Activated CD4-positive, alpha-beta memory T cell treated with anti-CD3 and anti-CD28 coated beads, Interleukin-2, amount 10 ng/mL, durations not matched to agents 7 days and 5 days (primary cell): ENCODE measurements at regions not wholly inside any gene's neighbourhood (a gene's known extent, or its start where the extent isn't known, plus 50 kb on each side); places are given as distances from the start of the nearest gene placed in this dataset.

Experiments
- CTCF ChIA-PET: fragments of 350-600 bp; sonication (Branson Sonifier 250); formaldehyde crosslinking; loops from one replicate; lab custom pipeline; 2021; ENCODE audit warnings: antibody characterized with exemption, inconsistent platforms; lab: Charles Lee
- POLR2A ChIA-PET: fragments of 350-600 bp; sonication (Branson Sonifier 250); formaldehyde crosslinking; loops from one replicate; lab custom pipeline; 2021; ENCODE audit warnings: antibody characterized with exemption; lab: Charles Lee
- DNase-seq: peaks from one replicate; pipeline ENCODE4 v3.0.0-alpha.2; 2020
- H3K27ac Mint-ChIP-seq: one replicate; pipeline ENCODE4 v1.8.0; 2021; ENCODE audit warnings: mild to moderate bottlenecking, mixed read lengths
- H3K27me3 Mint-ChIP-seq: one replicate; pipeline ENCODE4 v1.8.0; 2021; ENCODE audit warnings: mixed read lengths
- H3K36me3 Mint-ChIP-seq: one replicate; pipeline ENCODE4 v1.8.0; 2021; ENCODE audit warnings: low read depth, mixed read lengths
- H3K4me1 Mint-ChIP-seq: one replicate; pipeline ENCODE4 v1.8.0; 2021; ENCODE audit warnings: mixed read lengths
- H3K4me3 Mint-ChIP-seq: one replicate; pipeline ENCODE4 v1.8.0; 2021; ENCODE audit warnings: mild to moderate bottlenecking, mixed read lengths
- H3K9me3 Mint-ChIP-seq: one replicate; pipeline ENCODE4 v1.8.0; 2021; ENCODE audit warnings: mixed read lengths

DNA sequence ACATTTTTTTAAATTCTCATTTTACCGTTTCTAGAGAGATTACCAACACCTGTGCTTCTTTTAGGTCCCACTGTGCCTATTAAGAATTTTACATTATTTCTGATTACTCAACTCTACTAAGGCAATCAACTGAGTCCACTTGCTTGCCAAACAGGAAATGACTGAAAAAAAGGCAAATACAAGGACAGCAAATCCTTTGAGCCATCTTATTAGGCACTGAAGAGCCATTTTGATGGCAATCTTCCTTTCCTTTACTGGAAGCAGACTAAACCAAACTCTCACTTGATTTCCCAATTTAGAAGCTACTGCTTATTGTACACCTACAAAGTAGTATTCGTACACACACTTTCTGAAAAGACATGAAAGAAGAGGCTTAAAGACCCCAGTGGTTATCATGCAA, 121.4 kb upstream of the COL3A1 start:
- no peak for DNase-seq
- POLR2A ChIA-PET: no interaction called here
- CTCF ChIA-PET: no interaction called here
- no peaks in the 10 kb centered on the region for H3K36me3 Mint-ChIP-seq
- H3K27me3 Mint-ChIP-seq: no peaks in the 10 kb centered on the region
- no peak overlapping the region for H3K27ac Mint-ChIP-seq
- H3K4me3 Mint-ChIP-seq: no peak overlapping the region
- no peaks in the 10 kb centered on the region for H3K4me1 Mint-ChIP-seq
- H3K9me3 Mint-ChIP-seq: no peaks in the 10 kb centered on the region

DNA sequence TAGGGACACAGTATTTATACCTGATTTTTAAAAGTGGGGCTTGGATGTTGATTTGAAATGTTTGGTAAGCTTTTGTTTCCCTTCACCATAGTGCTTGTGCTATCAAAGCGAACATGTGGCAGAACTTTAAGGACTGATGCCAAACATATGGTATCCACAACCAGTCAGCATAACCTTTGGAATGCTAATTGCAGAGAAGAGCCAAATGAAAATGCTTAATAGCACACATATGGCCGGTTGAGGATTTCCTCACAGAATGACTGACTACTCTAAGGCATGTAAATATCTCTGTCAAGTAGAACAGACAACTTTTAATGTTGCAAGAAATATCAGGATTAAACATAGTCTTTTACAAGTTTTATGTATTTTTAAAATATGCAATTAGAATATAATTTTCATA, 120.9 kb upstream of the COL3A1 start:
- ChIA-PET POLR2A (no interaction called here), CTCF (no interaction called here)
- H3K9me3 Mint-ChIP-seq: no peaks in the 10 kb centered on the region
- no peak overlapping the region for H3K27ac Mint-ChIP-seq
- H3K27me3 Mint-ChIP-seq: no peaks in the 10 kb centered on the region
- H3K4me3 Mint-ChIP-seq: no peak overlapping the region
- DNase-seq: no peak
- no peaks in the 10 kb centered on the region for H3K4me1 Mint-ChIP-seq
- no peaks in the 10 kb centered on the region for H3K36me3 Mint-ChIP-seq

DNA sequence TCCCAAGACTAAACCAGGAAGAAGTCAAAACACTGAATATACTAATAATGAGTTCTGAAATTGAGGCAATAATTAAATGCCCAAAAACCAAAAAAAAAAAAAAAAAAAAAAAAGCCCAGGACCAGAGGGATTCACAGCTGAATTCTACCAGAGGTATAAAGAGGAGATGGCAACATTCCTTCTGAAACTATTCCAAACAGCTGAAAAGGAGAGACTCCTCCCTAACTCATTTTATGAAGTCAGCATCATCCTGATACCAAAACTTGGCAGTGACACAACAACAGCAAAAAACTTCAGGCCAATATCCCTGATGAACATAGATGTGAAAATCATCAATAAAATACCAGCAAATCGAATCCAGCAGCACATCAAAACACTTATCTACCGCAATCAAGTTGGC, 108.5 kb upstream of the COL3A1 start:
- Mint-ChIP-seq H3K27me3 (no peaks in the 10 kb centered on the region), H3K36me3 (no peaks in the 10 kb centered on the region), H3K4me3 (no peak overlapping the region), H3K27ac (no peak overlapping the region), H3K9me3 (peaks cover 7% of the 10 kb centered on the region), H3K4me1 (no peaks in the 10 kb centered on the region)
- CTCF ChIA-PET: interaction anchor here (0.7 kb wide), 1 partner anchor 546 kb away, joined by 3 read pairs; no protein-coding TSS in a partner anchor
- POLR2A ChIA-PET: no interaction called here
- no peak for DNase-seq

DNA sequence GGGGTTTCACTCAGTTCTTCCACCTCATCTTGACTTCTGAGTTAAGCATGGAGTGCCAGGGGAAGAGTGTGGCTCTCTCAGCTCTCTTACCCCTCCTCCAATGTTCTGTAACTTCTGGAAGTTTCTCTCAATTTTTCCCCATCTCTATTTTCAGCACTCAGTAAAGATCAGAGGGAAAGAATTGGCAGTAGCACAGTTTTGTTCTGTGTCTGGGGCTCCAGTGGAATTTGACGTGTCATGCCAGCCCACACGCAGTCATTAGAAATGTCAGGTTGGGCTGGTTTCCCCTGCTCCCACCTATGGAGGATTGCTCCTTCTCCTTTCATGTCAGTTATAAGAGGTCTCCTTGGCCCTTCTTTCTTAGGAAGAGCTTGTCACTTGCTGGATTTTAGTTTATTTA, 104.6 kb upstream of the COL3A1 start:
- ChIA-PET CTCF (no interaction called here), POLR2A (no interaction called here)
- no peak overlapping the region for H3K27ac Mint-ChIP-seq
- no peaks in the 10 kb centered on the region for H3K27me3 Mint-ChIP-seq
- DNase-seq: no peak
- no peak overlapping the region for H3K4me3 Mint-ChIP-seq
- peaks cover 4% of the 10 kb centered on the region for H3K9me3 Mint-ChIP-seq
- H3K36me3 Mint-ChIP-seq: no peaks in the 10 kb centered on the region
- no peaks in the 10 kb centered on the region for H3K4me1 Mint-ChIP-seq

DNA sequence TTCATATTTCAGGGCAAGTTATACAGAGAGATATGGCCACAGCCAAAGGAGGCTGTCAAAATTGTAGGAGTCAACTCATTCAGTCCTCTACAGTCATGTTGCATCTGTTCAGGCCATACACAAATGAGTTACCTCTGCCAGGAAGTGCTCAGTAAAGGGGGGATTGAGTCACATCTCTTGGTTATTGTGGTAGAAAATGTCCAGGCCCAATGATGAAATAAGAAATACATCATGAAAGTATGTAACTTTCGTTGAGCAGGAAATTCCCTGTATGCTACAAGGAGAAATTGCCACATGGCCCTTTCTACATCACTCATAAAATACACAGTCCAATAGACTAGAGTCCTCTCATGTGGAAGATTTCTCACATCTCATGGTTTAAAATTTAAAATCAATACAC, 103.9 kb upstream of the COL3A1 start:
- H3K4me1 Mint-ChIP-seq: no peaks in the 10 kb centered on the region
- no peak overlapping the region for H3K4me3 Mint-ChIP-seq
- ChIA-PET POLR2A (no interaction called here), CTCF (no interaction called here)
- peaks cover 4% of the 10 kb centered on the region for H3K9me3 Mint-ChIP-seq
- no peaks in the 10 kb centered on the region for H3K27me3 Mint-ChIP-seq
- DNase-seq: no peak
- no peaks in the 10 kb centered on the region for H3K36me3 Mint-ChIP-seq
- H3K27ac Mint-ChIP-seq: no peak overlapping the region

DNA sequence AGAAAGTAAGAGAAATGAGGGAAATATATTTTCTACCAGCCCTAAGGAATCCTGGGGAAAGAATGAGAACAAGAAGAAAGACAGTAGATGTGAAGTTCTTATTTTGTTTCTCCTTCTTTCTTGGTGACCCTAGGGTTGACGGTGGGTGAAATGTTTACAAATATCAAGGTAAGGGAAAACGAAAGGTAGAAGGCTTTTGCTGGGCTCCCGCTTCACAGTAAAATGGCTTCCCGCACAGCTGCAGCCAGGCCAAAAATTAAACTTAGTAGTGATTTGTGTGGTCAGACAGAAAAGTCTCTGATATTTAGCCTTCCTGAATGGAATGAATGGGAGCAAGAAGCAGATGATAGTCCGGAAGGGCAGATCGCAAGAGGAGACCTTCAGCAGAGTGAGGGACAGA, 99.1 kb upstream of the COL3A1 start:
- Mint-ChIP-seq H3K27ac (no peak overlapping the region), H3K36me3 (no peaks in the 10 kb centered on the region), H3K4me1 (no peaks in the 10 kb centered on the region), H3K9me3 (no peaks in the 10 kb centered on the region), H3K4me3 (no peak overlapping the region), H3K27me3 (no peaks in the 10 kb centered on the region)
- DNase-seq: no peak
- ChIA-PET CTCF (no interaction called here), POLR2A (no interaction called here)

DNA sequence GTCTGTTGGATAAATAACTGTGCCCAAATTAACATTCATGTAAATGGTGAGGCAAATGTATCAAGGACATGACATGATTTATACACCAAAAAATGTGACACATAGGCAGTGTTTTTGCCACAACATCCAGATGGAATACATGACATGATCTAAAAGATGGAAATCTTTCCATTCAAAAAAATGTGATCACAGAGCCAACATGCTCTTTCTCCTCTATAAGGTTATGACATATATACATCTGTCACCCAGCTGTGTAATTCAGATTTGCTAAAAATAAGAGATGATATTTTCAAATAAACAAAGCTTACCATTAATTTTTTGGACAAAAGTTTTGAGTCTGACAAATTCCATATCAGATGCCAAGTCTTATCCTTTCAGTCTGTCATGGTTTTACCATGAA, 95.5 kb upstream of the COL3A1 start:
- H3K36me3 Mint-ChIP-seq: no peaks in the 10 kb centered on the region
- no peak for DNase-seq
- H3K9me3 Mint-ChIP-seq: no peaks in the 10 kb centered on the region
- H3K4me3 Mint-ChIP-seq: no peak overlapping the region
- no peaks in the 10 kb centered on the region for H3K4me1 Mint-ChIP-seq
- CTCF ChIA-PET: no interaction called here
- H3K27ac Mint-ChIP-seq: no peak overlapping the region
- POLR2A ChIA-PET: no interaction called here
- no peaks in the 10 kb centered on the region for H3K27me3 Mint-ChIP-seq

DNA sequence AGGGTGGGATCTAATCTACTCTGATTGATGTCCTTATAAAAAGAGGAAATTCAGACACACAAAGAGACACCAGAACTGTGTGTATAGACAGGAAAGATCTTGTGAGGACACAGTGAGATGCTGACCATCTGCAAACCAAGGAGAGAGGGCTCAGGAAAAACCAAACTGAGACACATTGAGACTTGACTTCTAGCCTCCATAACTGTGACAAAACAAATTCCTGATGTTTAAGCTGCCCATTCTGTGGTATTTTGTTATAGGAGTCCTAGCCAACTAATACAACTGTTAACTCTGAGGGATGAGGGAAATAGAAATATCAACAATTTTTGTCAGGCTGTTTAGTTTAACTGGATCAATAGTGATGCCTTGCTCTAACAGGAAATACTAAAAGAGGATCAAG, 93.4 kb upstream of the COL3A1 start:
- H3K9me3 Mint-ChIP-seq: no peaks in the 10 kb centered on the region
- H3K4me3 Mint-ChIP-seq: no peak overlapping the region
- POLR2A ChIA-PET: no interaction called here
- no peaks in the 10 kb centered on the region for H3K4me1 Mint-ChIP-seq
- no peak overlapping the region for H3K27ac Mint-ChIP-seq
- no peaks in the 10 kb centered on the region for H3K36me3 Mint-ChIP-seq
- no peak for DNase-seq
- no peaks in the 10 kb centered on the region for H3K27me3 Mint-ChIP-seq
- CTCF ChIA-PET: no interaction called here

DNA sequence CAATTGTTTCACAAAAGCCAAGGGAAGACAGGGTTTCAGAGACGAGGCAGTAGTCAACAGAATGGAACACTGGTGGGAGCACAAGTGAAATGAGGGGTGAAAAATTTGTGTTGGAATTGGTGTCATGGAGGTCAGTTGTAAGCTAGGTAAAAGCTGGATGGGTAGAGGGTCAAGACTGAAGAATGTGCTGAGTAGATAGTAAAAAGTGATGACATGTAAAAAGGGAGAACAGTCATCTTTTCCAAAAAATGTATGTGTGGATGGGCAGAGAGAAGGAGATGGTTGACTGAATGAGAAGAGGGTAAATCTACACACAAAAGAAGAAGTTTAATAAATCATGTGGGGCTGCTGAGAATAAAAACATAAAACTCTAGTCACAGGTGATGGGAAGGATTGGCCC, 92.7 kb upstream of the COL3A1 start:
- no peaks in the 10 kb centered on the region for H3K36me3 Mint-ChIP-seq
- H3K9me3 Mint-ChIP-seq: no peaks in the 10 kb centered on the region
- no peak overlapping the region for H3K27ac Mint-ChIP-seq
- POLR2A ChIA-PET: no interaction called here
- CTCF ChIA-PET: no interaction called here
- no peaks in the 10 kb centered on the region for H3K4me1 Mint-ChIP-seq
- H3K27me3 Mint-ChIP-seq: no peaks in the 10 kb centered on the region
- no peak for DNase-seq
- H3K4me3 Mint-ChIP-seq: no peak overlapping the region

DNA sequence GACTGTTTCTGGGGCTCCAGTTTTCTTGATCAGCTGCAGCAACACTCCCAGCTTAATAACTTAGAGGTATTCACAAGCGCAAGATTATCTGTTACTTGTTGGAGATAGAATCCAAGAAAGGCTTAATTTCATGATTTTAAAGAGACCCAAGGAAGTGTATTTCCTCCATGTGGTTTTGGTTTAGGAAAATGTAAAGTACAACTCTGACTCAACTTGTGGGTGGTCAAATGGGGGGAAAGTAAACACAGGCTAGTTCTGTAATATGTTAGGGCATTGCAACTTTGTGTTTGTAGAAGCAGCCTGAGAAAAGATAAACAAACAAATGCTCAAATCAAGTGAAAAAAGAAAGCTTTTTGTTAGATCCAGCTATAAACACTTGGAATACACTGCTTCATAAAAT, 90.1 kb upstream of the COL3A1 start:
- Mint-ChIP-seq H3K27ac (no peak overlapping the region), H3K36me3 (no peaks in the 10 kb centered on the region)
- CTCF ChIA-PET: no interaction called here

DNA sequence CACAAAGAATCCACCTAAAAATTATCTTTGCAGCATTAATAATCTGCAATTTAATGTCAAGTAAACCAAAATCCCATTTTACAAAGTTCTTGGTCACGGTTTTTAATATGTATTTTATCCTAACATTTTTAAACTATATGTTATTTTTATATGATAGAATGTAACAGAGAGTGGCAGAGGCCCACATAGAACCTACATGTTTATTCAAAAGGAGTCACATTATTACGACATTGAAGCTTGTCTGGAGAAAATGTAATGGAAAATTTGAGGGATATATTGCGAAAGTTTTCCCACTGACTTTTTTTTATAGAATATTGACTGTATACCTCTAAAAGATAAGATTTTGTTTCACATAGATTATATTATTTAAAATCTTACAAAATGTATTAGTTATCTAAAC, 89.7 kb upstream of the COL3A1 start:
- no peak overlapping the region for H3K4me3 Mint-ChIP-seq
- no peak overlapping the region for H3K27ac Mint-ChIP-seq
- no peaks in the 10 kb centered on the region for H3K4me1 Mint-ChIP-seq
- DNase-seq: no peak
- H3K27me3 Mint-ChIP-seq: no peaks in the 10 kb centered on the region
- ChIA-PET POLR2A (no interaction called here), CTCF (no interaction called here)
- H3K36me3 Mint-ChIP-seq: no peaks in the 10 kb centered on the region
- no peaks in the 10 kb centered on the region for H3K9me3 Mint-ChIP-seq

More for the DNA sequence above, 90.1 kb upstream of the COL3A1 start:
- Mint-ChIP-seq H3K4me1 (no peaks in the 10 kb centered on the region), H3K27me3 (no peaks in the 10 kb centered on the region), H3K9me3 (no peaks in the 10 kb centered on the region), H3K4me3 (no peak overlapping the region)
- POLR2A ChIA-PET: no interaction called here
- no peak for DNase-seq

DNA sequence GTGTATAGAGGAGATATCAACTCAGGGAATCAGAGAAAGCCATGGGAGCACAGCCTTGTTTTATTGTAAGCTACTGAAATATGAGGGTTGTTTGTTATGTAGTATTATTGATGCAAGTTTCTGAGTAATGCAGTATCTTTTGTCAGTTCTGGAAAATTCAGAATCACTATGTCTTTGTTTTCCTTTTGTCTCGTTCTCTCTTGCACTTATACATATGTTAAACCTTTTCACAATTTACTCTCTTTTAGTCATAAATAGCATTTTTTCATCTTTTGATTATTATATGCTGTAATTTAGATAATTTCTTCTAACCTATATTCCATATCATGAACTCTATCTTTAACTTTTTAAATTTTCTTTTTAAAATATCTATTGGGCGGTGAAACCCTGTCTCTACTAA, 85.0 kb upstream of the COL3A1 start:
- Mint-ChIP-seq H3K4me1 (no peaks in the 10 kb centered on the region), H3K4me3 (no peak overlapping the region), H3K27ac (no peak overlapping the region), H3K27me3 (no peaks in the 10 kb centered on the region), H3K9me3 (peaks cover 3% of the 10 kb centered on the region), H3K36me3 (no peaks in the 10 kb centered on the region)
- ChIA-PET CTCF (no interaction called here), POLR2A (no interaction called here)
- DNase-seq: no peak

DNA sequence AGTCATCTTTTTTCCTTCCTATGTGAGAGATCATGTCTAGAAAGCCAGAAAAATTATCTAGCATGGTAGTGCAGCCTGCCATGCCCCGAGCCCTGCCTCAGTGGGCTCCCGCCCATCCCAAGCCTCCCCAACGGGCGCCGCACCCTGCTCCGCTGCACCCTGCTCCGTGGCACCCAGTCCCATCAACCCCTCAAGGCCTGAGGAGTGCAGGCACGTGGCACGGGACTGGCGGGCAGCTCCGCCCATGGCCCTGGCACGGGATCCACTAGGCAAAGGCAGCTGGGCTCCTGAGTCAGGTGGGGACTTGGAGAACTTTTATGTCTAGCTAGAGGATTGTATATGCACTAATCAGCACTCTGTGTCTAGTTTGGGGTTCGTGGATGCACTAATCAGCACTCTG, 83.4 kb upstream of the COL3A1 start:
- DNase-seq: no peak
- CTCF ChIA-PET: no interaction called here
- Mint-ChIP-seq H3K4me3 (no peak overlapping the region), H3K36me3 (no peaks in the 10 kb centered on the region), H3K27ac (no peak overlapping the region), H3K9me3 (peaks cover 3% of the 10 kb centered on the region), H3K4me1 (no peaks in the 10 kb centered on the region), H3K27me3 (no peaks in the 10 kb centered on the region)
- POLR2A ChIA-PET: no interaction called here

DNA sequence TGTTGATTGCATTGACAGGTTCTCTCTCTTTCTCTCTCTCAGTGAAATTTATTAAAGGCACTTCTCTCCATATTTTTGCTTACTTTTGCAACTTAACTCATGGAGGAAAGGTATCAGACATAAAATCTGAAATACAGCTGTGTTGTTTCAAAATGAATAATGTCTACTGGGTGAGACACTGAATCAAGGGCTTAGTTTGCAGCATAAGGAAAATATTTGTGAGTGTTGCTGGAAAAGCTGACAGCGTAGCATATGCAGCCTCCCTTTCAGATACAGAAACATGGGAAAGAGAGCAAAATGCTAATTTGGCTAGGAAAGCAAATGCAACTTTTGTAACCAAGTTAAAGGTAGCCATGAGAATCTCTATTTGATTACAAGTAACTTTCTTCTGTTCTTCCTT, 81.5 kb upstream of the COL3A1 start:
- H3K4me1 Mint-ChIP-seq: no peaks in the 10 kb centered on the region
- H3K27me3 Mint-ChIP-seq: no peaks in the 10 kb centered on the region
- no peaks in the 10 kb centered on the region for H3K36me3 Mint-ChIP-seq
- H3K9me3 Mint-ChIP-seq: peaks cover 3% of the 10 kb centered on the region
- ChIA-PET POLR2A (no interaction called here), CTCF (no interaction called here)
- no peak overlapping the region for H3K27ac Mint-ChIP-seq
- no peak for DNase-seq
- H3K4me3 Mint-ChIP-seq: no peak overlapping the region

DNA sequence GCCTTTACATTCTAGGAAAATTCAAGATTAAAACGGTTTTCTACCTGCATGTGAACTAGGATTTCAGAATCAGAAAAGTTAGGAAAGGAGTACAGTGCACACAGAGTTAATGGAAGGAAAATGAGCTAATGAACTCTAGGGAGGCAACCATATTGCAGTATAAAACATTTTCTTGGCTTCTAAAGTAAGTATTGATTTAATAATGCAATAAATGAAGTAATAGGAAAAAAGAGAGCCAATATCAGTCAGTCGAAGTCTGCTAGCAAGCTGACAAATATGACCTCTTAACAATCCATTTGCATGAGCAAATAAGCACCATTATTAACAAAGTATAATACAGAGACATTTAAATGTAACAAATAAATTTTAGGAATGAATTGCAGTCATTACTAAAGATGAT, 80.2 kb upstream of the COL3A1 start:
- H3K4me1 Mint-ChIP-seq: no peaks in the 10 kb centered on the region
- CTCF ChIA-PET: no interaction called here

More for the DNA sequence above, 80.2 kb upstream of the COL3A1 start:
- H3K9me3 Mint-ChIP-seq: peaks cover 3% of the 10 kb centered on the region
- DNase-seq: no peak
- no peak overlapping the region for H3K4me3 Mint-ChIP-seq
- H3K27me3 Mint-ChIP-seq: no peaks in the 10 kb centered on the region
- no peaks in the 10 kb centered on the region for H3K36me3 Mint-ChIP-seq
- POLR2A ChIA-PET: no interaction called here
- no peak overlapping the region for H3K27ac Mint-ChIP-seq
